Hepatocyte (in vitro differentiated cells): ENCODE measurements at regions not wholly inside any gene's neighbourhood (a gene's known extent, or its start where the extent isn't known, plus 50 kb on each side); places are given as distances from the start of the nearest gene placed in this dataset.

ENCODE experiments used
- CTCF ChIP-seq: fragments of 200-600 bp; sonication (generic); IDR thresholded peaks from 2 replicates; pipeline ENCODE4 v1.5.1; 2016; ENCODE audit warnings: antibody characterized with exemption, mild to moderate bottlenecking; ENCODE audit not compliant: poor library complexity
- EZH2 ChIP-seq: fragments of 200-600 bp; sonication (generic); IDR thresholded peaks from 2 replicates; pipeline ENCODE4 v1.6.1; 2016; ENCODE audit warnings: antibody characterized with exemption, mild to moderate bottlenecking, borderline replicate concordance
- EZH2phosphoT487 ChIP-seq: fragments of 200-600 bp; sonication (generic); IDR thresholded peaks from one replicate; pipeline ENCODE4 v1.6.1; 2018; ENCODE audit warnings: antibody characterized with exemption, mild to moderate bottlenecking, low read depth, moderate library complexity; ENCODE audit not compliant: unreplicated experiment, severe bottlenecking

DNA sequence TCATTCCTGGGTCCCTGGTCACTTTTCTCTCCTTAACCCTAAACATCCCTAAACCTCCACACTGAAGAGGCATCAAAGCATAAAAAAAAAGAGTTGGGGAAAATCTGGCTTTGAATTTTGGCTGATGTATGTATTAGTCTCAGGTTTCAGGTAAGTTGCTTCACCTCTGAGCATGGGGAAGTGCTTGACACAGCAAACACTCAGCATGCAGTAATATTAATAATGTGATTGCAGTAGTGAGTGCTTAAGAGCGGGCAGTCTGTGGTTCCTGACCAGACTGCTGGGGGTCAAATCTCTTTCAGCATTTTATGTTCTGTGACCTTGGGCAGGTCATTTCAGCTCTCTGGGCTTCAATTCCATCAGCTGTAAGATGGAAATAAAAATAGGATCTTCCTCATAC, 467.9 kb downstream of the SOX2 start:
- TF ChIP-seq EZH2: no peak
- TF ChIP-seq EZH2phosphoT487: no peak
- no peak for TF ChIP-seq CTCF
